Endothelial cell of umbilical vein (primary cell): ENCODE measurements at regions not wholly inside any gene's neighbourhood (a gene's known extent, or its start where the extent isn't known, plus 50 kb on each side); places are given as distances from the start of the nearest gene placed in this dataset.

Experiments
- BruUV-seq: library from RNA; stranded (reverse); fragments of 400-500 nt; replicated peaks from 2 replicates; lab custom pipeline; 2021; lab: Mats Ljungman, UMichigan
- CTCF ChIA-PET: fragments of 300-600, 350-600 bp; sonication (Branson Sonifier 250); formaldehyde crosslinking; loops from one replicate; lab custom pipeline; 2021; ENCODE audit warnings: antibody characterized with exemption, inconsistent platforms; lab: Charles Lee
- POLR2A ChIA-PET: fragments of 300-600, 350-600 bp; sonication (Branson Sonifier 250); formaldehyde crosslinking; loops from one replicate; lab custom pipeline; 2021; ENCODE audit warnings: antibody characterized with exemption, inconsistent platforms; lab: Charles Lee
- DNase-seq: peaks from one replicate; pipeline ENCODE4 v3.0.0-alpha.2; 2011; ENCODE audit warnings: low read depth, low spot score
- FAIRE-seq: peaks from 2 replicates; lab custom pipeline; 2011; peaks lifted over from hg19 to GRCh38; lab: Jason Lieb, UNC
- H2AFZ ChIP-seq: 2 replicates; pipeline ENCODE4 v1.6.0; 2012; ENCODE audit warnings: low read depth, low read length, control low read depth, inconsistent platforms
- H3K27ac ChIP-seq: 2 replicates; pipeline ENCODE4 v1.5.1; 2011; ENCODE audit warnings: low read depth, mild to moderate bottlenecking, control low read depth, low read length, moderate library complexity; ENCODE audit not compliant: insufficient read depth
- H3K27me3 ChIP-seq, 2 experiments: 2 replicates each; pipeline versions ENCODE4 v1.6.0 to v1.6.1; 2011; ENCODE audit warnings: low read length in 2 of 2, mixed read lengths in 1 of 2; ENCODE audit not compliant: control insufficient read depth in 2 of 2, insufficient read depth in 2 of 2
- H3K36me3 ChIP-seq, 2 experiments: 2 replicates in 1 of 2; 3 replicates in 1 of 2; pipeline ENCODE4 v1.5.1; 2011; ENCODE audit warnings: low read length in 2 of 2, mild to moderate bottlenecking in 1 of 2, moderate library complexity in 1 of 2; ENCODE audit not compliant: control insufficient read depth in 2 of 2, insufficient read depth in 2 of 2; ENCODE audit errors: extremely low read depth in 1 of 2
- H3K4me1 ChIP-seq: 3 replicates; pipeline ENCODE4 v1.5.1; 2011; ENCODE audit warnings: mild to moderate bottlenecking, low read length; ENCODE audit not compliant: control insufficient read depth, insufficient read depth; ENCODE audit errors: extremely low read depth
- H3K4me2 ChIP-seq: 2 replicates; pipeline ENCODE4 v1.6.1; 2011; ENCODE audit warnings: low read length, control low read depth, mixed read lengths; ENCODE audit not compliant: insufficient read depth
- H3K4me3 ChIP-seq, 3 experiments: fragments of 200-600 bp in 1 of 3; sonication (generic), shearing (Covaris generic) in 1 of 3; replicated peaks in 1 of 3; 2 replicates each; pipeline ENCODE4 v1.5.1; 2011 to 2016; ENCODE audit warnings: control low read depth in 3 of 3, low read length in 3 of 3, mild to moderate bottlenecking in 2 of 3, inconsistent platforms in 1 of 3, low read depth in 1 of 3, moderate library complexity in 1 of 3; ENCODE audit not compliant: insufficient read depth in 1 of 3
- H3K79me2 ChIP-seq: 2 replicates; pipeline ENCODE4 v1.6.0; 2012; ENCODE audit warnings: low read length, inconsistent platforms; ENCODE audit not compliant: control insufficient read depth, insufficient read depth
- H3K9ac ChIP-seq: replicated peaks from 2 replicates; pipeline ENCODE3; 2011; ENCODE audit warnings: low read length, control low read depth; ENCODE audit not compliant: insufficient read depth; ENCODE audit errors: extremely low read depth
- H3K9me1 ChIP-seq: replicated peaks from 3 replicates; pipeline ENCODE4 v1.6.0; 2011; ENCODE audit warnings: mild to moderate bottlenecking, low read length; ENCODE audit not compliant: control insufficient read depth, insufficient read depth; ENCODE audit errors: extremely low read depth
- H3K9me3 ChIP-seq: replicated peaks from 2 replicates; pipeline ENCODE4 v1.5.1; 2012; ENCODE audit warnings: low read length, inconsistent platforms; ENCODE audit not compliant: control insufficient read depth, insufficient read depth
- H4K20me1 ChIP-seq: replicated peaks from 2 replicates; pipeline ENCODE3; 2011; ENCODE audit warnings: mild to moderate bottlenecking, low read length; ENCODE audit not compliant: control insufficient read depth, insufficient read depth; ENCODE audit errors: extremely low read depth
- EZH2 ChIP-seq: IDR thresholded peaks from 2 replicates; pipeline ENCODE4 v1.6.1; 2012; ENCODE audit warnings: borderline replicate concordance, low read depth, mild to moderate bottlenecking, moderate library complexity, low read length, inconsistent platforms; ENCODE audit not compliant: severe bottlenecking
- FOS ChIP-seq: IDR thresholded peaks from 2 replicates; pipeline ENCODE4 v1.6.1; 2011; ENCODE audit warnings: mild to moderate bottlenecking, low read length, moderate library complexity, borderline replicate concordance; ENCODE audit not compliant: insufficient read depth
- GATA2 ChIP-seq: IDR thresholded peaks from 2 replicates; pipeline ENCODE4 v1.7.0; 2011; ENCODE audit warnings: low read depth, mild to moderate bottlenecking, moderate library complexity, mixed read lengths, low read length; ENCODE audit not compliant: insufficient read length, insufficient read depth
- JUN ChIP-seq: IDR thresholded peaks from 2 replicates; pipeline ENCODE4 v1.6.1; 2011; ENCODE audit warnings: borderline replicate concordance, low read depth; ENCODE audit not compliant: insufficient read length, insufficient read depth
- MAX ChIP-seq: IDR thresholded peaks from 2 replicates; pipeline ENCODE4 v1.6.1; 2011; ENCODE audit not compliant: insufficient read depth, insufficient read length
- MYC ChIP-seq: IDR thresholded peaks from one replicate; pipeline ENCODE4 v1.6.1; 2011; ENCODE audit warnings: mild to moderate bottlenecking, low read depth, low read length
- POLR2A ChIP-seq: IDR thresholded peaks from 2 replicates; pipeline ENCODE4 v1.6.1; 2012; ENCODE audit warnings: low read depth, mild to moderate bottlenecking, control low read depth, low read length
- POLR2AphosphoS5 ChIP-seq: IDR thresholded peaks from 2 replicates; pipeline ENCODE4 v1.6.1; 2012; ENCODE audit warnings: low read depth, mild to moderate bottlenecking, control low read depth, low read length, moderate library complexity; ENCODE audit not compliant: insufficient read depth
- dilution Hi-C: fragments of 300-500 bp; cut with MboI; formaldehyde crosslinking; loops from one replicate; pipeline ENCODE4 v1.15.0; 2019; ENCODE audit warnings: low sequenced_read_pairs; ENCODE audit not compliant: extremely low pct_ligation_motif_present
- intact Hi-C: fragments of 100-400 bp; cut with micrococcal nuclease; formaldehyde crosslinking; loops from one replicate; pipeline ENCODE4 v1.10.0; 2022
- TF ChIP-seq, protein P1 (sequence below), 2 donors: IDR thresholded peaks; 1 replicate in 1 of 2; 2 replicates in 1 of 2; pipeline ENCODE4 v1.5.1; 2011; ENCODE audit warnings: low read length in 2 of 2, mild to moderate bottlenecking in 2 of 2, moderate library complexity in 2 of 2, control low read depth in 1 of 2, inconsistent platforms in 1 of 2, low read depth in 1 of 2; ENCODE audit not compliant: insufficient read depth in 1 of 2; ENCODE audit errors: extremely low read depth in 1 of 2

DNA sequence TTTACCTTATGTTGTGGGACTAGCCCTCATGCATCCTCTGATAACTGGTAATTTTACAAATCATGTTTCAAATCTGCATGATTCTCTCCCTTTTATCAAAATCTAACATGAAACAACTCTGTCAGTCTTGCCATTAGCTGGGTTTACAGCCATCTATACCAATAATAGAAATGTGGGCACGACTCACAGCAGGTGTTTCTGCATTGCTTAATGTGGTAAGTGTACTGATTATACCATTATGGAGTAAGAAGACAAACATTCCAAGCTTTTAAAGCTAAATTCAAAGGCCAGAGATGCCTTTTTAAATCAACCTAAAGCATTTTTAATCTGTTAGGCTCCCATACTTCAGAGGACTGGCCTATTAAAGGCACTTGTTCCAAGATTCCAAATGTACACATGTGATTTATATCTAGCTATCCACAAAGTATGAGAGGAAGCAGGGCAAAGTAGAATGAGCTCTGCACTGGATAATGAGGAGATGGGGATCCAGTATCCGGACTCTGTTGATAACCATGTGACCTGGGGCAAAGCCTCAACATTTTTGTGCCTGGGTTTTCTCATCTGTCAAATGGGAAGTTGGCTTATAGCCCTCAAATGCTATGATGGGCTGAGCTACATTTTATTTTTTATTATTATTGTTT, 52.3 kb upstream of the FUT8 start:
- no TSS peak for BruUV-seq
- POLR2A ChIA-PET: no interaction called here
- dilution Hi-C loops: no loop called here
- Histone ChIP-seq H3K36me3 (no peaks in the 10 kb centered on the region), H4K20me1 (no peaks in the 10 kb centered on the region), H3K4me3 (no peak overlapping the region), H3K9me1 (no peaks in the 10 kb centered on the region), H3K9ac (no peak overlapping the region), H2AFZ (no peak overlapping the region), H3K27ac (no peak overlapping the region), H3K4me1 (peaks cover 13% of the 10 kb centered on the region), H3K79me2 (no peaks in the 10 kb centered on the region), H3K9me3 (no peaks in the 10 kb centered on the region), H3K27me3 (no peaks in the 10 kb centered on the region), H3K4me2 (no peak overlapping the region)
- CTCF ChIA-PET: interaction anchor here (0.8 to 1.8 kb wide), 9 partner anchors 52 to 464 kb away, joined by 3 to 14 read pairs (median 6); partner anchors contain the start of gene FUT8
- no peak for DNase-seq
- TF ChIP-seq GATA2 (no peak), JUN (no peak), EZH2 (no peak), FOS (no peak), MYC (no peak), POLR2AphosphoS5 (no peak), MAX (no peak), POLR2A (no peak)
- TF ChIP-seq, protein P1, sequence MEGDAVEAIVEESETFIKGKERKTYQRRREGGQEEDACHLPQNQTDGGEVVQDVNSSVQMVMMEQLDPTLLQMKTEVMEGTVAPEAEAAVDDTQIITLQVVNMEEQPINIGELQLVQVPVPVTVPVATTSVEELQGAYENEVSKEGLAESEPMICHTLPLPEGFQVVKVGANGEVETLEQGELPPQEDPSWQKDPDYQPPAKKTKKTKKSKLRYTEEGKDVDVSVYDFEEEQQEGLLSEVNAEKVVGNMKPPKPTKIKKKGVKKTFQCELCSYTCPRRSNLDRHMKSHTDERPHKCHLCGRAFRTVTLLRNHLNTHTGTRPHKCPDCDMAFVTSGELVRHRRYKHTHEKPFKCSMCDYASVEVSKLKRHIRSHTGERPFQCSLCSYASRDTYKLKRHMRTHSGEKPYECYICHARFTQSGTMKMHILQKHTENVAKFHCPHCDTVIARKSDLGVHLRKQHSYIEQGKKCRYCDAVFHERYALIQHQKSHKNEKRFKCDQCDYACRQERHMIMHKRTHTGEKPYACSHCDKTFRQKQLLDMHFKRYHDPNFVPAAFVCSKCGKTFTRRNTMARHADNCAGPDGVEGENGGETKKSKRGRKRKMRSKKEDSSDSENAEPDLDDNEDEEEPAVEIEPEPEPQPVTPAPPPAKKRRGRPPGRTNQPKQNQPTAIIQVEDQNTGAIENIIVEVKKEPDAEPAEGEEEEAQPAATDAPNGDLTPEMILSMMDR (IDR thresholded peaks at IDR 0.05; ENCODE audit: extremely low read depth in 1 of 2, insufficient read depth in 1 of 2, low read depth in 1 of 2, low read length in 2 of 2): no peak
- intact Hi-C loops: no loop called here
- FAIRE-seq: no peak
